PC-3 (cell line): ENCODE measurements at regions not wholly inside any gene's neighbourhood (a gene's known extent, or its start where the extent isn't known, plus 50 kb on each side); places are given as distances from the start of the nearest gene placed in this dataset.

Experiments used
- ATAC-seq: fragments of 200-7000 bp; cut with Tn5 transposase; 2 replicates; pipeline ENCODE4 v1.9.1; 2020; ENCODE audit warnings: mild to moderate bottlenecking, moderate library complexity
- BruUV-seq: library from RNA; stranded (reverse); fragments of 400-500 nt; replicated peaks from 2 replicates; lab custom pipeline; 2021; lab: Mats Ljungman, UMichigan
- CTCF ChIA-PET: fragments of 300-600 bp; sonication (Branson Sonifier 250); formaldehyde crosslinking; loops from one replicate; lab custom pipeline; 2022; ENCODE audit warnings: antibody characterized with exemption; lab: Charles Lee
- POLR2A ChIA-PET: fragments of 300-600 bp; sonication (Branson Sonifier 250); formaldehyde crosslinking; loops from one replicate; lab custom pipeline; 2022; ENCODE audit warnings: antibody characterized with exemption; ENCODE audit not compliant: unreplicated experiment; lab: Charles Lee
- DNase-seq: peaks from one replicate; pipeline ENCODE4 v3.0.0-alpha.2; 2015
- H2AFZ ChIP-seq: fragments of 300-600 bp; sonication (generic); 2 replicates; pipeline ENCODE4 v1.6.0; 2016; ENCODE audit warnings: antibody characterized with exemption, low read length
- H3F3A ChIP-seq: fragments of 300-600 bp; sonication (generic); one replicate; pipeline ENCODE4 v1.6.0; 2017; ENCODE audit warnings: antibody characterized with exemption, low read length, control low read depth, mild to moderate bottlenecking; ENCODE audit not compliant: unreplicated experiment
- H3K27ac ChIP-seq: fragments of 300-600 bp; sonication (generic); 2 replicates; pipeline ENCODE4 v1.5.1; 2016; ENCODE audit warnings: mild to moderate bottlenecking, low read length
- H3K27me3 ChIP-seq: fragments of 300-600 bp; sonication (generic); 2 replicates; pipeline ENCODE4 v1.6.1; 2016; ENCODE audit warnings: low read length, mixed read lengths
- H3K36me3 ChIP-seq: fragments of 300-600 bp; sonication (generic); 2 replicates; pipeline ENCODE4 v1.6.1; 2016; ENCODE audit warnings: low read depth, mixed run types, low read length, mixed read lengths
- H3K4me1 ChIP-seq: fragments of 300-600 bp; sonication (generic); 2 replicates; pipeline ENCODE4 v1.5.1; 2016; ENCODE audit warnings: low read length; ENCODE audit not compliant: insufficient read depth
- H3K4me2 ChIP-seq: fragments of 300-600 bp; sonication (generic); 2 replicates; pipeline ENCODE4 v1.6.0; 2016; ENCODE audit warnings: low read length
- H3K4me3 ChIP-seq: fragments of 300-600 bp; sonication (generic); 2 replicates; pipeline ENCODE4 v1.5.1; 2016; ENCODE audit warnings: mild to moderate bottlenecking, low read length, mixed read lengths
- H3K79me2 ChIP-seq: fragments of 300-600 bp; sonication (generic); 2 replicates; pipeline ENCODE4 v1.6.1; 2017; ENCODE audit warnings: low read length, mixed read lengths
- H3K9ac ChIP-seq: fragments of 300-600 bp; sonication (generic); 2 replicates; pipeline ENCODE4 v1.6.0; 2016; ENCODE audit warnings: mild to moderate bottlenecking, low read length
- H3K9me2 ChIP-seq: fragments of 300-600 bp; sonication (generic); replicated peaks from 2 replicates; pipeline ENCODE4 v1.6.1; 2016; ENCODE audit warnings: mixed run types, low read length, mixed read lengths
- H3K9me3 ChIP-seq: fragments of 300-600 bp; sonication (generic); 2 replicates; pipeline ENCODE4 v1.6.1; 2016; ENCODE audit warnings: low read length, mixed read lengths
- H4K20me1 ChIP-seq: fragments of 300-600 bp; sonication (generic); 2 replicates; pipeline ENCODE4 v1.6.1; 2016; ENCODE audit warnings: low read length, mixed read lengths
- CTCF ChIP-seq: fragments of 300-600 bp; sonication (generic); conservative IDR thresholded peaks from 2 replicates; pipeline ENCODE4 v1.5.1; 2017; ENCODE audit warnings: antibody characterized with exemption, low read depth, mild to moderate bottlenecking, low read length
- EZH2 ChIP-seq: fragments of 300-600 bp; sonication (generic); IDR thresholded peaks from one replicate; pipeline ENCODE4 v1.6.1; 2017; ENCODE audit warnings: antibody characterized with exemption, mild to moderate bottlenecking, low read length; ENCODE audit not compliant: unreplicated experiment
- EZH2phosphoT487 ChIP-seq: fragments of 300-600 bp; sonication (generic); IDR thresholded peaks from 2 replicates; pipeline ENCODE4 v1.6.1; 2018; ENCODE audit warnings: mild to moderate bottlenecking, antibody characterized with exemption, low read length, borderline replicate concordance
- intact Hi-C: fragments of 100-400 bp; cut with micrococcal nuclease; formaldehyde crosslinking; loops from 2 replicates; pipeline ENCODE4 v1.9.0; 2023

GRCh38 chr20:54941666-54942065 is 466.3 kb downstream of the DOK5 start:
- intact Hi-C loops = no loop called here
- H3F3A ChIP-seq = no peaks in the 10 kb centered on the region
- no peak overlapping the region for H3K4me2 ChIP-seq
- H3K79me2 ChIP-seq = no peaks in the 10 kb centered on the region
- CTCF ChIA-PET = no interaction called here
- no peak overlapping the region for H3K4me3 ChIP-seq
- H3K9me2 ChIP-seq = no peaks in the 10 kb centered on the region
- no peaks in the 10 kb centered on the region for H3K36me3 ChIP-seq
- no peaks in the 10 kb centered on the region for H3K27me3 ChIP-seq
- no peak overlapping the region for H2AFZ ChIP-seq
- peaks cover 19% of the 10 kb centered on the region for H3K9me3 ChIP-seq
- DNase-seq (no peak), ATAC-seq (no peak)
- H4K20me1 ChIP-seq = no peaks in the 10 kb centered on the region
- H3K4me1 ChIP-seq = no peaks in the 10 kb centered on the region
- TF ChIP-seq CTCF (no peak), EZH2 (no peak), EZH2phosphoT487 (no peak)
- no peak overlapping the region for H3K9ac ChIP-seq
- BruUV-seq = no TSS peak
- H3K27ac ChIP-seq = no peak overlapping the region
- POLR2A ChIA-PET = no interaction called here

- no peak for TF ChIP-seq EZH2
- no peak for TF ChIP-seq EZH2phosphoT487
- no peak for TF ChIP-seq CTCF
- no peak overlapping the region for H3K27ac ChIP-seq
- H3K9me3 ChIP-seq = peaks cover 22% of the 10 kb centered on the region
- H3K9me2 ChIP-seq = no peaks in the 10 kb centered on the region
- ChIA-PET CTCF (no interaction called here), POLR2A (no interaction called here)
- DNase-seq (no peak), ATAC-seq (no peak)
- H3K9ac ChIP-seq = no peak overlapping the region
- H3K4me1 ChIP-seq = no peaks in the 10 kb centered on the region
- no TSS peak for BruUV-seq
- no peaks in the 10 kb centered on the region for H4K20me1 ChIP-seq
- no peaks in the 10 kb centered on the region for H3K36me3 ChIP-seq
- H3K27me3 ChIP-seq = no peaks in the 10 kb centered on the region
- no peak overlapping the region for H3K4me2 ChIP-seq
- no peaks in the 10 kb centered on the region for H3F3A ChIP-seq
- intact Hi-C loops = no loop called here
- H2AFZ ChIP-seq = no peak overlapping the region
- H3K4me3 ChIP-seq = no peak overlapping the region
- H3K79me2 ChIP-seq = no peaks in the 10 kb centered on the region
These were observed 465.1 kb downstream of the DOK5 start for GRCh38 chr20:54940522-54940921.

GRCh38 chr20:54938707-54939106 is 463.3 kb downstream of the DOK5 start:
- Histone ChIP-seq H3K9me2 (no peaks in the 10 kb centered on the region), H3K79me2 (no peaks in the 10 kb centered on the region), H3K4me2 (no peak overlapping the region), H3K27me3 (no peaks in the 10 kb centered on the region), H3K9me3 (peaks cover 18% of the 10 kb centered on the region), H3K4me1 (no peaks in the 10 kb centered on the region), H3K4me3 (no peak overlapping the region), H3F3A (no peaks in the 10 kb centered on the region), H2AFZ (no peak overlapping the region), H3K27ac (no peak overlapping the region), H4K20me1 (no peaks in the 10 kb centered on the region), H3K36me3 (no peaks in the 10 kb centered on the region), H3K9ac (no peak overlapping the region)
- no peak for DNase-seq
- TF ChIP-seq EZH2phosphoT487 (no peak), EZH2 (no peak), CTCF (no peak)
- ChIA-PET POLR2A (no interaction called here), CTCF (no interaction called here)
- intact Hi-C loops = no loop called here
- no peak for ATAC-seq
- BruUV-seq = no TSS peak
